GM12891 (cell line): ENCODE measurements at regions not wholly inside any gene's neighbourhood (a gene's known extent, or its start where the extent isn't known, plus 50 kb on each side); places are given as distances from the start of the nearest gene placed in this dataset.
"Not testable (repeated sequence)": the region's sequence is repeated elsewhere in the genome, so short reads cannot be mapped to it uniquely, and the experiment has no call there.

ENCODE experiments used
- POLR2A ChIP-seq: IDR thresholded peaks from 2 replicates; pipeline ENCODE4 v1.6.1; 2011; ENCODE audit warnings: low read depth, low read length, control low read depth
- TAF1 ChIP-seq: IDR thresholded peaks from 2 replicates; pipeline ENCODE4 v1.6.1; 2011; ENCODE audit warnings: low read depth, low read length, control low read depth

DNA sequence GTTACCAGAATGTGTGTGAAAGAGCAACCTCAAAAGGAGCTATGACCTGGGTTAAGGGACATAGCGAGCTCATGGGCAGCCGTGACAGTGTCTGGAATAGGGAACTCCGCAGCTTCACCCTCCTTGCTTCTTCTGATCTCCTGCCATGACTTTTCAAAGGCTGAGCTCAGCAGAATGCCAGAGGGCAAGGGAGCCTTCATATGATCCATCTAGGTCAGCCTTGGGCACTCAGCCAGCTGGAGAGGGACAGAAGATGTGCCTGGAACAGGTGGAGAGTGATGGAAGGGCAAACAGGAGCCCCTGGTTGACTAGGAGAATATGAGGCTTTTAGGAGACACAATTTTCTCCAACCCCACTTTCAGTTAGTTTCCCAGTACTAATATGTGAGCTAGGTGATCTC is 352.8 kb upstream of the FRG2C start:
- not testable (repeated sequence) for TF ChIP-seq POLR2A, TAF1
